ENCODE measurements at regions not wholly inside any gene's neighbourhood (a gene's known extent, or its start where the extent isn't known, plus 50 kb on each side); places are given as distances from the start of the nearest gene placed in this dataset.

DNA sequence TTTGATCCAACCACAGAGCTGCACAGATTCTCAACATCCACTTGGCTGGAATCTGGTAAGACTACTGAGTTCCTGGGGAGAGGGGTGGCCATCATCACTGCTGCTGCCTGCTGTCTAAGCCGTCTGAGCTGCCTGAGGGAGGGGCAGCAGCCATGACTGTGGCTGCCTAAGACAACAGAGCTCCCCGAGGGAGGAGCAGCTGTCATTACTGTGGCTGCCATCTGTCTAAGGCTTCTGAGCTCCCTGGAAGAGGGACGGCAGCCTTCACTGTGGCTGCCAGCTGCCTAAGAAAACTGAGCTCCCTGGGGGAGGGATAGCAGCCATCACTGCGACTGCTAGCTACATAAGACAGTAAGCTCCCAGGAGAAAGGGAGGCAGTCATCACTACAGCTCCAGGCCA lies 584.4 kb downstream of the NR4A2 start:
- intact Hi-C loops (cut with DNase I): no loop called here
- Histone ChIP-seq H3K9me3 (no peaks in the 10 kb centered on the region), H3K27me3 (no peaks in the 10 kb centered on the region), H3K4me3 (no peak overlapping the region), H3K36me3 (no peaks in the 10 kb centered on the region), H3K27ac (no peak overlapping the region), H3K4me1 (no peaks in the 10 kb centered on the region)
- no peak for DNase-seq
- 56 to 69% methylated on average over 4 of the region's 4 CpGs for WGBS, 2 donors
- TF ChIP-seq, protein P1, sequence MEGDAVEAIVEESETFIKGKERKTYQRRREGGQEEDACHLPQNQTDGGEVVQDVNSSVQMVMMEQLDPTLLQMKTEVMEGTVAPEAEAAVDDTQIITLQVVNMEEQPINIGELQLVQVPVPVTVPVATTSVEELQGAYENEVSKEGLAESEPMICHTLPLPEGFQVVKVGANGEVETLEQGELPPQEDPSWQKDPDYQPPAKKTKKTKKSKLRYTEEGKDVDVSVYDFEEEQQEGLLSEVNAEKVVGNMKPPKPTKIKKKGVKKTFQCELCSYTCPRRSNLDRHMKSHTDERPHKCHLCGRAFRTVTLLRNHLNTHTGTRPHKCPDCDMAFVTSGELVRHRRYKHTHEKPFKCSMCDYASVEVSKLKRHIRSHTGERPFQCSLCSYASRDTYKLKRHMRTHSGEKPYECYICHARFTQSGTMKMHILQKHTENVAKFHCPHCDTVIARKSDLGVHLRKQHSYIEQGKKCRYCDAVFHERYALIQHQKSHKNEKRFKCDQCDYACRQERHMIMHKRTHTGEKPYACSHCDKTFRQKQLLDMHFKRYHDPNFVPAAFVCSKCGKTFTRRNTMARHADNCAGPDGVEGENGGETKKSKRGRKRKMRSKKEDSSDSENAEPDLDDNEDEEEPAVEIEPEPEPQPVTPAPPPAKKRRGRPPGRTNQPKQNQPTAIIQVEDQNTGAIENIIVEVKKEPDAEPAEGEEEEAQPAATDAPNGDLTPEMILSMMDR (IDR thresholded peaks at IDR 0.05): no peak
- TF ChIP-seq EP300 (IDR thresholded peaks at IDR 0.05) (no peak), POLR2A (IDR thresholded peaks at IDR 0.05) (no peak), POLR2AphosphoS5 (IDR thresholded peaks at IDR 0.05) (no peak)

- 89% methylated on average over 3 of the region's 3 CpGs for WGBS, 2 donors
- no peak overlapping the region for H3K4me3 ChIP-seq
- no peak overlapping the region for H3K27ac ChIP-seq
- intact Hi-C loops (cut with DNase I): no loop called here
- no peak for TF ChIP-seq EP300 (IDR thresholded peaks at IDR 0.05)
- TF ChIP-seq, protein P1 (IDR thresholded peaks at IDR 0.05): no peak
- TF ChIP-seq POLR2AphosphoS5 (IDR thresholded peaks at IDR 0.05): no peak
- no peaks in the 10 kb centered on the region for H3K9me3 ChIP-seq
- H3K27me3 ChIP-seq: no peaks in the 10 kb centered on the region
- no peak for DNase-seq
- H3K36me3 ChIP-seq: no peaks in the 10 kb centered on the region
- H3K4me1 ChIP-seq: no peaks in the 10 kb centered on the region
These were observed 585.0 kb downstream of the NR4A2 start for GRCh38 chr2:155747531-155747930.

DNA sequence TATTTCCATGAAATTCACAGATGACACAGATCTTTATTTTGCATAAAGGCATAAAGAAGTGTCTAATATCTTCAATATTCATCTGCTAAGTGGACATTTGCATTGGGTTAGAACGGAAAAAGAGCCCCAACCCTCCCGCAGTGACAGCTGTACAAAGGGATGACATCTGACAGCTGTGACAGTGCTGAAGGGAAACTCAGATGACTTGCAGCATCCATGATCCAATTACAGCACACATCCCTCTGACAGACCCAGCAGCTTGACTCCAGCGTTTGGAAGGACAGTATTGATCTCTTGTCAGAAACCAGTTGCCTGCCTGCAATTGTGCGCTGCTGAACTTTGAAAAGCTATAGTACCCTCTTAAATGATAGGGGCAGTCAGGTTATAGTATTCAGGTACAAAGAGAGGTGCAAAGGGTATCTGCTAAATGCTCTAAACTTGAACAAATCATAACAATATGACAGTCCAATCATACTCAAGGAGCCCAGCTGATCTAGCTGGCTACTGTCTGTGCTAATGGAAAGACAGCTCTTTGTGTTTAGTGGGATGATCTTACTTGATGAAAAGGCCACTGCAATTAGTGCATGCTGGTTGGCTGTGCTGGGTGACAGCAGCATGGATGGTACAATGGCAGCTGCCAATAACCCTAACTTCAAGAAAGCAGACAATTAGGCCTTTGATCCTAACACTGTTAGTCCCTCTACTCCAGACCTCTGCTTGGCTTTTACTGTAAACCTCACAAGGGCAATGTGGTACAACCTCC lies 599.2 kb downstream of the NR4A2 start:
- intact Hi-C loops (cut with DNase I): no loop called here
- no peak overlapping the region for H3K4me3 ChIP-seq
- no peaks in the 10 kb centered on the region for H3K9me3 ChIP-seq
- no peaks in the 10 kb centered on the region for H3K36me3 ChIP-seq
- H3K27ac ChIP-seq: no peak overlapping the region
- no peaks in the 10 kb centered on the region for H3K27me3 ChIP-seq
- no peak for TF ChIP-seq POLR2AphosphoS5 (IDR thresholded peaks at IDR 0.05)
- no peak for TF ChIP-seq POLR2A (IDR thresholded peaks at IDR 0.05)
- no peak for TF ChIP-seq EP300 (IDR thresholded peaks at IDR 0.05)
- DNase-seq: no peak
- H3K4me1 ChIP-seq: no peaks in the 10 kb centered on the region
- 65 to 80% methylated on average over 4 of the region's 4 CpGs for WGBS, 2 donors

GRCh38 chr2:155730804-155731203 lies 601.7 kb downstream of the NR4A2 start:
- no peak for DNase-seq
- Histone ChIP-seq H3K27me3 (peaks cover 0 to 5% (median 0%) of the 10 kb centered on the region in 3 donors), H3K36me3 (no peaks in the 10 kb centered on the region), H3K4me1 (no peaks in the 10 kb centered on the region), H3K4me3 (no peak overlapping the region), H3K9me3 (no peaks in the 10 kb centered on the region), H3K27ac (no peak overlapping the region)
- 77 to 80% methylated on average over 5 of the region's 5 CpGs for WGBS, 2 donors
- no peak for TF ChIP-seq EP300 (IDR thresholded peaks at IDR 0.05)
- TF ChIP-seq POLR2A (IDR thresholded peaks at IDR 0.05): no peak
- TF ChIP-seq, protein P1 (IDR thresholded peaks at IDR 0.05): no peak
- no peak for TF ChIP-seq POLR2AphosphoS5 (IDR thresholded peaks at IDR 0.05)
- intact Hi-C loops (cut with DNase I): no loop called here

- Histone ChIP-seq H3K4me3 (no peak overlapping the region), H3K27me3 (peaks cover 0 to 5% (median 0%) of the 10 kb centered on the region in 3 donors), H3K4me1 (no peaks in the 10 kb centered on the region), H3K36me3 (no peaks in the 10 kb centered on the region), H3K9me3 (no peaks in the 10 kb centered on the region), H3K27ac (no peak overlapping the region)
- intact Hi-C loops (cut with DNase I): no loop called here
- TF ChIP-seq POLR2A (IDR thresholded peaks at IDR 0.05) (no peak), EP300 (IDR thresholded peaks at IDR 0.05) (no peak), POLR2AphosphoS5 (IDR thresholded peaks at IDR 0.05) (no peak)
- TF ChIP-seq, protein P1 (IDR thresholded peaks at IDR 0.05): no peak
- DNase-seq: no peak
- WGBS, 2 donors: 31 to 41% methylated on average over 10 of the region's 10 CpGs
These were observed 605.2 kb downstream of the NR4A2 start for GRCh38 chr2:155727187-155727895.

Data from sigmoid colon (tissue), 6 donors.